ENCODE measurements at regions not wholly inside any gene's neighbourhood (a gene's known extent, or its start where the extent isn't known, plus 50 kb on each side); places are given as distances from the start of the nearest gene placed in this dataset.
"Not testable (repeated sequence)": the region's sequence is repeated elsewhere in the genome, so short reads cannot be mapped to it uniquely, and the experiment has no call there.

DNA sequence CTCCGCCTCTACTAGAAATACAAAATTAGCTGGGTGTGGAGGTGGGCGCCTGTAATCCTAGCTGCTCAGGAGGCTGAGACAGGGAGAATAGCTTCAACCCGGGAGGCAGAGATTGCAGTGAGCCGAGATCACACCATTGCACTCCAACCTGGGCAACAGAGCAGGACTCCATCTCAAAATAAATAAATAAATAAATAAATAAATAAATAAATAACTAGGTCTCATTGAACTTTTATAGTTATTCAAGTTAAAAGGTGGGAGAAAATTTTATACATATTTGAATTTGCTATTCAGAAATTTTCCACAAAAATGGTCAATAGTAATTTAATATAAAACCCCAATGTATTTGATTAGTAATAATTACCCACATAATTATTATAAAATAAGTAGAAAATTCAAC, 593.9 kb upstream of the CDH10 start:
- DNase-seq (ENCODE audit: low read depth in 1 of 2, low spot score in 2 of 2); H3K56ac ChIP-seq (replicated peaks; ENCODE audit: insufficient read length, low read depth, low read length); H2AK5ac ChIP-seq (ENCODE audit: low read depth, low read length); H3K18ac ChIP-seq (ENCODE audit: extremely low read depth, low read length); H2AFZ ChIP-seq (ENCODE audit: low read length); H3K23ac ChIP-seq (ENCODE audit: insufficient read length); H4K5ac ChIP-seq (ENCODE audit: insufficient read length, low read depth, low read length); H2BK15ac ChIP-seq (ENCODE audit: low read length); H3K27ac ChIP-seq (ENCODE audit: low read depth, low read length); H3K4me1 ChIP-seq (replicated peaks in 1 of 4; ENCODE audit: control insufficient read depth in 3 of 4, insufficient read depth in 4 of 4, low read length in 3 of 4); H2BK120ac ChIP-seq (replicated peaks; ENCODE audit: low read depth, low read length); H2BK20ac ChIP-seq (ENCODE audit: low read length); H3K27me3 ChIP-seq (replicated peaks in 1 of 4; ENCODE audit: control insufficient read depth in 3 of 4, extremely low read depth in 1 of 4, insufficient read depth in 3 of 4, low read length in 3 of 4); H3K4me3 ChIP-seq (ENCODE audit: extremely low read depth in 1 of 4, insufficient read depth in 2 of 4, low read depth in 3 of 4, low read length in 4 of 4); H3K9ac ChIP-seq (replicated peaks in 1 of 4; ENCODE audit: extremely low read depth in 1 of 4, low read depth in 3 of 4, low read length in 3 of 4); FAIRE-seq; POLR2A ChIA-PET (ENCODE audit: partially characterized antibody); H3K9me3 ChIP-seq (ENCODE audit: insufficient read depth in 2 of 2, low read depth in 1 of 2, low read length in 1 of 2); H2BK5ac ChIP-seq (ENCODE audit: low read depth, low read length); H3K4ac ChIP-seq (replicated peaks; ENCODE audit: insufficient read length, low read depth, low read length); H3K79me1 ChIP-seq (ENCODE audit: low read depth, low read length); H4K20me1 ChIP-seq (replicated peaks in 1 of 2; ENCODE audit: control insufficient read depth in 1 of 2, insufficient read depth in 2 of 2, low read length in 2 of 2); H3K36me3 ChIP-seq (ENCODE audit: control insufficient read depth in 2 of 4, insufficient read depth in 4 of 4, low read length in 3 of 4); H4K8ac ChIP-seq (ENCODE audit: extremely low read depth, insufficient read depth, low read length); H3K79me2 ChIP-seq (ENCODE audit: control insufficient read depth in 1 of 2, insufficient read depth in 2 of 2, low read length in 2 of 2); H3K14ac ChIP-seq (ENCODE audit: insufficient read length); H2BK12ac ChIP-seq (ENCODE audit: low read depth, low read length); H3K23me2 ChIP-seq (ENCODE audit: low read depth, low read length); H3K4me2 ChIP-seq (ENCODE audit: insufficient read depth in 1 of 2, low read depth in 2 of 2, low read length in 2 of 2); H4K91ac ChIP-seq (replicated peaks; ENCODE audit: insufficient read length, low read length): not testable (repeated sequence)
- 98% methylated on average over 4 of the region's 4 CpGs; no CpG with 5 or more reads in 1 of the 2 experiments for WGBS, 2 experiments (ENCODE audit: extremely low coverage in 1 of 2, insufficient coverage in 1 of 2, insufficient read length in 1 of 2, insufficient replicate concordance in 2 of 2, low coverage in 1 of 2, low lambda C conversion rate in 2 of 2, missing lambda C conversion rate in 1 of 2)
- CTCF ChIA-PET (ENCODE audit: partially characterized antibody): interaction anchor here (0.7 kb wide), 1 partner anchor 229 kb away, joined by 3 read pairs; no protein-coding TSS in a partner anchor

All from H1 (cell line).